PC-9 (cell line): ENCODE measurements at regions not wholly inside any gene's neighbourhood (a gene's known extent, or its start where the extent isn't known, plus 50 kb on each side); places are given as distances from the start of the nearest gene placed in this dataset.

ENCODE experiments used
- BruUV-seq: library from RNA; stranded (reverse); fragments of 400-500 nt; replicated peaks from 2 replicates; lab custom pipeline; 2021; lab: Mats Ljungman, UMichigan
- CTCF ChIA-PET: fragments of 300-600 bp; sonication (Branson Sonifier 250); formaldehyde crosslinking; loops from one replicate; lab custom pipeline; 2022; ENCODE audit warnings: antibody characterized with exemption; lab: Charles Lee
- POLR2A ChIA-PET: fragments of 300-600 bp; sonication (Branson Sonifier 250); formaldehyde crosslinking; loops from one replicate; lab custom pipeline; 2022; ENCODE audit warnings: antibody characterized with exemption; ENCODE audit not compliant: unreplicated experiment; lab: Charles Lee
- DNase-seq, 2 experiments: peaks; one replicate each; pipeline versions ENCODE4 v3.0.0 to v3.0.0-alpha.2; 2015 to 2022; ENCODE audit warnings: mixed read lengths in 1 of 2
- H2AFZ ChIP-seq: fragments of 200-600 bp; sonication (generic); 2 replicates; pipeline ENCODE4 v1.8.1; 2017; ENCODE audit warnings: antibody characterized with exemption
- H3F3A ChIP-seq: fragments of 200-600 bp; sonication (generic); 2 replicates; pipeline ENCODE4 v1.8.1; 2017; ENCODE audit warnings: antibody characterized with exemption, mild to moderate bottlenecking, low read depth; ENCODE audit not compliant: insufficient read depth
- H3K27ac ChIP-seq: fragments of 200-600 bp; sonication (generic); 2 replicates; pipeline ENCODE4 v1.6.1; 2016; ENCODE audit warnings: mixed run types
- H3K27me3 ChIP-seq: fragments of 200-600 bp; sonication (generic); 2 replicates; pipeline ENCODE4 v1.6.1; 2016; ENCODE audit warnings: low read depth, mixed run types; ENCODE audit not compliant: insufficient read depth
- H3K36me3 ChIP-seq: fragments of 200-600 bp; sonication (generic); 2 replicates; pipeline ENCODE4 v1.6.1; 2016; ENCODE audit warnings: low read depth, mixed run types
- H3K4me1 ChIP-seq: fragments of 200-600 bp; sonication (generic); replicated peaks from 2 replicates; pipeline ENCODE4 v1.6.1; 2016; ENCODE audit warnings: mixed run types; ENCODE audit not compliant: insufficient read depth
- H3K4me2 ChIP-seq: fragments of 200-600 bp; sonication (generic); 2 replicates; pipeline ENCODE4 v1.6.1; 2017; ENCODE audit warnings: mixed run types
- H3K4me3 ChIP-seq: fragments of 200-600 bp; sonication (generic); 2 replicates; pipeline ENCODE4 v1.6.1; 2016; ENCODE audit warnings: mixed run types
- H3K79me2 ChIP-seq: fragments of 200-600 bp; sonication (generic); 2 replicates; pipeline ENCODE4 v1.6.1; 2017; ENCODE audit warnings: low read depth, mixed run types
- H3K9me2 ChIP-seq: fragments of 200-600 bp; sonication (generic); 2 replicates; pipeline ENCODE4 v1.8.1; 2017; ENCODE audit warnings: mild to moderate bottlenecking; ENCODE audit not compliant: insufficient read depth
- H3K9me3 ChIP-seq: fragments of 200-600 bp; sonication (generic); 2 replicates; pipeline ENCODE4 v1.8.1; 2016; ENCODE audit warnings: low read depth; ENCODE audit not compliant: insufficient read depth
- H4K20me1 ChIP-seq: fragments of 200-600 bp; sonication (generic); 2 replicates; pipeline ENCODE4 v1.8.1; 2017; ENCODE audit not compliant: insufficient read depth
- CTCF ChIP-seq: fragments of 200-600 bp; sonication (generic); conservative IDR thresholded peaks from 2 replicates; pipeline ENCODE4 v1.6.1; 2017; ENCODE audit warnings: mixed run types, antibody characterized with exemption, mild to moderate bottlenecking, moderate library complexity
- EZH2 ChIP-seq: fragments of 200-600 bp; sonication (generic); IDR thresholded peaks from 2 replicates; pipeline ENCODE4 v1.8.0; 2017; ENCODE audit warnings: antibody characterized with exemption, low read depth
- intact Hi-C: fragments of 100-400 bp; cut with micrococcal nuclease; formaldehyde crosslinking; loops from one replicate; pipeline ENCODE4 v1.10.0; 2022; ENCODE audit not compliant: unreplicated experiment

GRCh38 chr5:114658194-114658593 is 296.3 kb downstream of the KCNN2 start:
- DNase-seq = no peak
- Histone ChIP-seq H4K20me1 (no peaks in the 10 kb centered on the region), H3K27ac (no peak overlapping the region), H3K36me3 (no peaks in the 10 kb centered on the region), H3K4me3 (no peak overlapping the region), H2AFZ (no peak overlapping the region), H3K27me3 (no peaks in the 10 kb centered on the region), H3K9me2 (no peaks in the 10 kb centered on the region), H3K4me2 (no peak overlapping the region), H3K9me3 (no peaks in the 10 kb centered on the region), H3K4me1 (no peaks in the 10 kb centered on the region), H3F3A (no peaks in the 10 kb centered on the region), H3K79me2 (no peaks in the 10 kb centered on the region)
- no peak for TF ChIP-seq EZH2
- TF ChIP-seq CTCF = no peak
- ChIA-PET CTCF (no interaction called here), POLR2A (no interaction called here)
- no TSS peak for BruUV-seq
- intact Hi-C loops = no loop called here

GRCh38 chr5:114657342-114658130 is 295.7 kb downstream of the KCNN2 start:
- H2AFZ ChIP-seq = no peak overlapping the region
- no peak overlapping the region for H3K27ac ChIP-seq
- no peaks in the 10 kb centered on the region for H4K20me1 ChIP-seq
- BruUV-seq = no TSS peak
- H3K4me3 ChIP-seq = no peak overlapping the region
- no peaks in the 10 kb centered on the region for H3K4me1 ChIP-seq
- DNase-seq = no peak
- ChIA-PET POLR2A (no interaction called here), CTCF (no interaction called here)
- no peaks in the 10 kb centered on the region for H3K9me3 ChIP-seq
- H3K4me2 ChIP-seq = no peak overlapping the region
- H3K27me3 ChIP-seq = no peaks in the 10 kb centered on the region
- intact Hi-C loops = no loop called here
- H3K36me3 ChIP-seq = no peaks in the 10 kb centered on the region
- H3K79me2 ChIP-seq = no peaks in the 10 kb centered on the region
- H3F3A ChIP-seq = no peaks in the 10 kb centered on the region
- no peak for TF ChIP-seq EZH2
- TF ChIP-seq CTCF = no peak
- no peaks in the 10 kb centered on the region for H3K9me2 ChIP-seq

GRCh38 chr5:114649878-114650277 is 288.0 kb downstream of the KCNN2 start:
- Histone ChIP-seq H3K4me2 (no peak overlapping the region), H3K9me3 (no peaks in the 10 kb centered on the region), H3K27me3 (no peaks in the 10 kb centered on the region), H3F3A (no peaks in the 10 kb centered on the region), H3K36me3 (no peaks in the 10 kb centered on the region), H2AFZ (no peak overlapping the region), H3K79me2 (no peaks in the 10 kb centered on the region), H3K4me3 (no peak overlapping the region), H4K20me1 (no peaks in the 10 kb centered on the region), H3K9me2 (no peaks in the 10 kb centered on the region), H3K27ac (no peak overlapping the region), H3K4me1 (no peaks in the 10 kb centered on the region)
- intact Hi-C loops = no loop called here
- no peak for TF ChIP-seq EZH2
- no peak for TF ChIP-seq CTCF
- ChIA-PET CTCF (no interaction called here), POLR2A (no interaction called here)
- no peak for DNase-seq
- no TSS peak for BruUV-seq
